GM21390 (cell line): ENCODE measurements at regions not wholly inside any gene's neighbourhood (a gene's known extent, or its start where the extent isn't known, plus 50 kb on each side); places are given as distances from the start of the nearest gene placed in this dataset.
A peak's percentile ranks its signal among the peaks of the same experiment; 100 is the strongest.
"Not testable (repeated sequence)": the region's sequence is repeated elsewhere in the genome, so short reads cannot be mapped to it uniquely, and the experiment has no call there.

Source experiments
- ATAC-seq: cut with Tn5 transposase; IDR thresholded peaks from one replicate; pipeline ENCODE4 v1.9.1; 2021; ENCODE audit not compliant: unreplicated experiment

DNA sequence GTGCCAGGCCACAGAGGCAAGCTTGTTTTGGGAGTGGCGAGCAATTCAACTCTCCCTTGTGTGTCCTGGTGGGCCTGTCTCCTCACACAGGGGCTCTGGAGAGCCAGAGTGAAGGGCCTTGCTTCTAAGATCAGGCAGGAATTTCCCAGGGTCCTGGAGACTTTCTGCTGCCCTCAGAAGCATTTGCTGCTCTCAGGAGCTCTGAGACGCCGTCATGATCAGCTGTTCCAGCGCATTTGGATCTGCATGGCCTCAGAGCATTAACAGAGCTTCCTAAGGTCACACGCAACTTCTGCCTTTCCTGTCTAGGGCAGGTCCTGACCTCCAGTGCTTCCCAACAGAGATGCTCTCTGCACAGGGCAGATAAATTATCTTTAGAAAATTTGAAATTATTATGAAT lies 52.2 kb upstream of the C10orf90 start:
- ATAC-seq = no peak

- ATAC-seq = no peak
Measured at GRCh38 chr10:126723226-126723625, 52.7 kb upstream of the C10orf90 start.

DNA sequence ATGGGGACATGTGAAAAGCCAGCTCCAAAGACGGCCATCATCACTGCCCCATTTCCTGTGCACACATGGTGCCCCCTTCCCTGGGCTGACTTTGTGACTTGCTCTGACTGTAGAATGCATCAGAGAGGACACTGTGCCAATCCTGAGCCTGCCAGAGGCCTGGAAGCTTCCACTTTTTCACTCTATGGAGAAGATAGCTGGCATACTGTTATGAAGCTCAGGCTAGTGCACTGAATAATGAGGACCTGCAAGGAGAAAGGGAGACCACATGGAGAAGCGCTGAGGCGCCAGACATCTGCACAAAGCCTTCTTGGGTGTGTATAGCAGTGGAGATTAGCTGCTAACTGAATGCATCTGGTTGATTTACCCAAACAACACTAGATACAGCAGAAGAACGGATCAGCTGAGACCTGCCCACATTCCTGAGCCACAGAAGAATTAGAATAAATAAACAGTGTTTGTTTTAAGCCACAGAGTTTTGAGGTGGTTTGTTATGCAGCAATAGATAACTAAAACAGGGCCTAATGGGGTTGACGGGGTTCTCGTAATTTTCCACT lies 58.9 kb upstream of the C10orf90 start:
- no peak for ATAC-seq

DNA sequence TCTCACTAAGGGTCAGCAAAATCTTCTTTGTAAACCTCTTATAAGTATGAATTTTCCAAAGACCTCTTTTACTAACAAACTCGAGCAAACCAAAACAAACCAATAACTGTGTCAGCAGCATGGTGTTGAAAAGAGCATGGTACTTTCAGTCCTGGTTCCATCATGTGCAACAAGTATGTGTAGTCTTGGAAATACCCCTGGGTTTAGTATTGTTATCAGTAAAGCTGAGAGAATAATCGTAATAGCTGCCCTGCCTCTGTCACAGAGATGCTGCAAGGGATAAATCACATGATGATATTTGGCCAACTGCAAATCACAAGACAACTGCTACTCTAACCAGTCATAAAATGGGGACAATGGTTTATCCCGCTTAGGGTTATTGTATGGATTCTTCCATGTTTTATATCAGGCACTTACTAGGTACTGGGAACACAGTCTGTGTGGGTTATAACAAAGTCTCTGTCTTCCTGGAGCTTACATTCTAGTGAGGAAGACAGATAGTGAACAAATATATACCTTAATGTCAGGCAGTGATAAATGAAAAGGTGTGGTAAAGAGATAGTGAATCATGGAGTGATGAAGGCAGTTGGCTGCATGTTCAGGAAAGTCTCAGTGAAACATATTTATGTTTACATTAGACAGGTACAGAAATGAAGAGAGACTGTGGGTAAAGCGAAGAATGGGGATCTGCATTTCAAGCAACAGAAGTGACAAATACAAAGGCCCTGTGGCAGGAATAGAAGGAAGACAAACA lies 60.5 kb upstream of the C10orf90 start:
- ATAC-seq = no peak

DNA sequence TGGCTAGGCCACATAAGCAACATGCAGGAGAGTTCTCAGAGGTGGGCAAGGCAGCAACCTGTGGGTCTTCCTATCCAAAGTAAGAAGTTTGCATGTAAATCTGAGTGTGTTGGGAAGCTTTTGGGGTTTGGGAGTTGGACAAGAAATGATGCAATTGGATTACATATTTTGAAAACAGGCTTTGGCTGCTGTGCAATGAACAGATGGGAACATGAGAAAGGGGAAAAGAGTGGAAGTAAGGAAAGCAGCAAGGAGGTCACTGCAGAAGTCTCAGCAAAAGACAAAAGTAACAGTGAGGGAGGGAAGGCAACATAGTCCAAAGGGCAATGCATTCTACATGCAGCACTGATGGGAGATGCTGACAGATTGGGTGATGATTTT lies 61.1 kb upstream of the C10orf90 start:
- no peak for ATAC-seq

GRCh38 chr10:126732308-126732707 lies 61.8 kb upstream of the C10orf90 start:
- ATAC-seq = no peak

DNA sequence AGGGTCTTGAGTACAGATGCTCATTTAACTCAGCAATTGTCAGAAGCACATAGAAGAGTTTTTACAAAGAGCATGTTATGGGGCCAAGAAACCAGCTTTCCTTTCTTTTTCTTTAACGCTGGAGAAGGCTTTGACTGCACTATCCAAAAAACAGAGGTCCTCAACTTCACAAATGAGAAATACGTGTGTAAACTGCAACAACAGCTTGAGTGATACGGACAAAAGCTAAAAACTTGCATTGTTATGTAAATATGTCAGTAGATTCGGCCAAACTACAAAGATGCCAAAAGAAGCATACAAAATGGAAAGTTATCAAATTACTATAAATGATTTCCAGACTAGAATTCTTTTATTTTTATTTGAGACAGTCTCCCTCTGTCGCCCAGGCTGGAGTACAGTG lies 62.4 kb upstream of the C10orf90 start:
- ATAC-seq = no peak

- no peak for ATAC-seq
Measured at GRCh38 chr10:126734015-126734414, 63.5 kb upstream of the C10orf90 start.

DNA sequence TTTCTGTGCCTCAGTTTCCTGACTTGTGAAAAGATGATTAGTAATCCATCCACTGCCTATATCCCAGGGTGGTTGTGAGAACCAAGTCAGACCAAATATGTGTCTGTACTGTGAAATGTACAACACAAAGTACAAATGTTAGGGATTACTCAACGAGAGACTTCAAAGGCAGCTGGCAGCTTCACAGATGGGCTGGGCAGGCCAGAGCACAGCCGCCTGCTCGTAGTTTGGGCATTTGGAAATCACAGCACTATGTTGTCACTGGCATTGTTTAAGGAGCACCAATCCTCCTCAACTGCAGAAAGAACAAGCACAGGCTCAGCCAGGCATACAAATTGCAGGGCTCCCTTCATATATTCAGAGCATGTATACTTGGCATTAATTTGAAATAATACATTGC lies 64.5 kb upstream of the C10orf90 start:
- ATAC-seq = no peak

GRCh38 chr10:126736142-126736541 lies 65.6 kb upstream of the C10orf90 start:
- ATAC-seq = no peak

DNA sequence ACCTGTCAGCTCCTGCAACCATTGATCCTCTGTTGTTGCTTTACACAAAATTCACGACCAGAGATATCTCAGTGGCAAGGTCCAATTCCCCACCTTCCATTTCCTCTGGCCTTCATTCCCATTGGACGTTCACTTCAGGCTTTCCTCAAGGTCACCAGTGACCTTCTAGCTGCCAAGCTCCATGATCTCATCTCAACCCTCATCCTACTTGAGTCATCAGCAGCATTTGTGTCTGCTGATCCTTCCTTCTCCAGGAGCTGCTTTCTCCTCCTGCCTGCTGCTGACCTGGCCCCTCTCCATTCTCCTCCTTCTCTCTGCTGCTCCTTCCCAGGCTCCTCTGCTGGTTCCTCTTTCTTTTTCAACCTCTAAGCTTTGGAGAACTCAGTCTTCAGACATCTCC lies 66.2 kb upstream of the C10orf90 start:
- ATAC-seq = no peak

- ATAC-seq = no peak
Measured at GRCh38 chr10:126738001-126738400, 67.5 kb upstream of the C10orf90 start.

- no peak for ATAC-seq
Measured at GRCh38 chr10:126744571-126744970, 74.1 kb upstream of the C10orf90 start.

GRCh38 chr10:126749015-126749655 lies 78.6 kb upstream of the C10orf90 start:
- peak; percentile 75 for ATAC-seq

GRCh38 chr10:126754966-126755365 lies 84.5 kb upstream of the C10orf90 start:
- ATAC-seq = no peak

DNA sequence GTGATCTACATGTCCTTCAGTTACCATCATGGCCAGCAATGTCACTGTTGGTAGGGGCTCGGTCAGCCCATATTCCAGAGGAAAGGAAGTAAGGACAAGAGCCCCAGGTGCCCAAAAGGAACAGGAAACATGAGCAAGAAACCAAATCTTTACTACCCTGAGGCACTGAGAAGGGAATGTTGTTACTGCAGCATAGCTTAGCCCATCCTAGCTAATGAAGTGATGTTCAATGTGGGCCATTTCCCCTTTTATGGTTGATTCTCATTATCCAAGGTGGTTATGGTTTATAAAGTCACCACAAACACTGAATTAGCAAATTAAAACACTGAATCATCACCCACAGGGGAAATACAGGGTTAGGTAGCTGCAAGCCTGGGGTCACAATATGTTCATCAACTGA lies 88.4 kb upstream of the C10orf90 start:
- ATAC-seq = no peak

GRCh38 chr10:126759531-126759930 lies 89.0 kb upstream of the C10orf90 start:
- no peak for ATAC-seq

- ATAC-seq = not testable (repeated sequence)
Measured at GRCh38 chr10:126766646-126767045, 96.2 kb upstream of the C10orf90 start.

DNA sequence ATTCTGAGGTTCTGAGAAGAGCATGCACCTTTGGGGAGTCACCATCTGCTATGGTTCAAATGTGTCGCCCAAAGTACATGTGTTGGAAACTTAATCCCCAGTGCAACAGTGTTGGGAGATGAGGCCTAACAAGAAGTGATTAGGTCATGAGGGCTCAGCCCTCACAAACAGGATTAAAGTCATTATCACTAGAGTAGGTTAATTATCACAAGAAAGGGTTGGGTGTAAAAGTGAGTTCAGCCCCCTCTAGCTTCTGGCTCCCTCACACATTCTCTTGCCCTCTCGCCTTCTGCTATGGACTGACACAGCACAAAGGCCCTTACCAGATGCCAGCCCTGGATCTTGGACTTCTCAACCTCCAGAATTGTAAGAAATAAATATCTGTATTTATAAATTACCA lies 100.3 kb upstream of the C10orf90 start:
- ATAC-seq = no peak

DNA sequence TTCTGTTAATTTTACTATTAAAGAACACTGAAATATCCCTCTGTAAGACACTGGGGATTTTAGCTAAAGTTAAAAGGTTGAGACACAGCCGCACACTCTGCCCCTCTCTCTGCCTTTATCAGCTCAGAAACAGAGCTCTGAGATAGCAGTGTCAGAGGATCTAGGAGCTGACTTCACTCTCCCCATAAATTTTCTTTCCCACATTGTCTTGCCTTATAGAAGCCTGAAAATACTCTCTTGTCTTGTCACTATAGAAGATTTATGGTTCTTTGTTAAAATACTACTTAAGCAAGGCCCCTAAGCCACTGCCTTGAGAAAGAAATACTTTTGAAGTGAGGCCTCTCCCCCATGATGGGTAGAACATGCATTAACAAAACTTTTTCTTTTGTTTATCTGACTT lies 105.7 kb upstream of the C10orf90 start:
- no peak for ATAC-seq

- no peak for ATAC-seq
Measured at GRCh38 chr10:126777714-126778113, 107.2 kb upstream of the C10orf90 start.

DNA sequence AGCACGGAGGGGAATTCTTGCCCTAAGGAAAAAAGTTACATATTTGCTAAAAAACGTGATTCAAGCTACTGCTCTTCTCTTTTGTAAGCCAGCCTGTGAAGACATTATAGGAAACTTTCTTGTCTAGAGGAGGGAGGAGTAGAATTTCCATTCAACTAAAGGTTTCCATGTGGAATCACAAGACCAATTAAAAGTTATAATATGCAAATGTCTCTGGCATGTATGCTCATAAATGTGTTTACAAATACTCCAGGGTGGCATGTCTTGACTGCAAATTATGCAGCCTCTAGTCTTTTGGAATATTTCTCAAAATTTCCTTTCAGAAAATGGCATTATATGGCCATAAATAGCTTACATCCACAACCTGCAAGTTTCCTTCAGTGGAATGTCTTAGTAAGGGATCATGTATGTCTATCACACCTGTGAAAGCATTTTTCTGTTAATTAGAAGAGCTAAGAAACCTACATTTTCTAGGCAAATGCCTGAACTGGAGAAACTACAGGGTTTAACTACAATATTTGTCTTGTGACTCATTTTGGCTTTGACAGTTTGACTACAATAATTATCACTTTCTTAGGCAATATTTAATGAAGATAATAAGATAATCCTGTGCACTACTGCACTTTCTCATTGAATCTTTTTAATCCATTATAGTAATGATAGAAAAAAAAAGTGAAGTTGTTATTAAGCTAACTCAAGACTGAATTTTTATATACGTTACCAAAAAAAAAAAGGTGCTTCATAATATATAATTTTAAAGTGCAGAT lies 111.1 kb upstream of the C10orf90 start:
- ATAC-seq = no peak
